PC-3 (cell line): ENCODE measurements at regions not wholly inside any gene's neighbourhood (a gene's known extent, or its start where the extent isn't known, plus 50 kb on each side); places are given as distances from the start of the nearest gene placed in this dataset.
A peak's percentile ranks its signal among the peaks of the same experiment; 100 is the strongest.

Experiments used
- ATAC-seq: fragments of 200-7000 bp; cut with Tn5 transposase; 2 replicates; pipeline ENCODE4 v1.9.1; 2020; ENCODE audit warnings: mild to moderate bottlenecking, moderate library complexity
- BruUV-seq: library from RNA; stranded (reverse); fragments of 400-500 nt; replicated peaks from 2 replicates; lab custom pipeline; 2021; lab: Mats Ljungman, UMichigan
- CTCF ChIA-PET: fragments of 300-600 bp; sonication (Branson Sonifier 250); formaldehyde crosslinking; loops from one replicate; lab custom pipeline; 2022; ENCODE audit warnings: antibody characterized with exemption; lab: Charles Lee
- POLR2A ChIA-PET: fragments of 300-600 bp; sonication (Branson Sonifier 250); formaldehyde crosslinking; loops from one replicate; lab custom pipeline; 2022; ENCODE audit warnings: antibody characterized with exemption; ENCODE audit not compliant: unreplicated experiment; lab: Charles Lee
- DNase-seq: peaks from one replicate; pipeline ENCODE4 v3.0.0-alpha.2; 2015
- H2AFZ ChIP-seq: fragments of 300-600 bp; sonication (generic); 2 replicates; pipeline ENCODE4 v1.6.0; 2016; ENCODE audit warnings: antibody characterized with exemption, low read length
- H3F3A ChIP-seq: fragments of 300-600 bp; sonication (generic); one replicate; pipeline ENCODE4 v1.6.0; 2017; ENCODE audit warnings: antibody characterized with exemption, low read length, control low read depth, mild to moderate bottlenecking; ENCODE audit not compliant: unreplicated experiment
- H3K27ac ChIP-seq: fragments of 300-600 bp; sonication (generic); 2 replicates; pipeline ENCODE4 v1.5.1; 2016; ENCODE audit warnings: mild to moderate bottlenecking, low read length
- H3K27me3 ChIP-seq: fragments of 300-600 bp; sonication (generic); 2 replicates; pipeline ENCODE4 v1.6.1; 2016; ENCODE audit warnings: low read length, mixed read lengths
- H3K36me3 ChIP-seq: fragments of 300-600 bp; sonication (generic); 2 replicates; pipeline ENCODE4 v1.6.1; 2016; ENCODE audit warnings: low read depth, mixed run types, low read length, mixed read lengths
- H3K4me1 ChIP-seq: fragments of 300-600 bp; sonication (generic); 2 replicates; pipeline ENCODE4 v1.5.1; 2016; ENCODE audit warnings: low read length; ENCODE audit not compliant: insufficient read depth
- H3K4me2 ChIP-seq: fragments of 300-600 bp; sonication (generic); 2 replicates; pipeline ENCODE4 v1.6.0; 2016; ENCODE audit warnings: low read length
- H3K4me3 ChIP-seq: fragments of 300-600 bp; sonication (generic); 2 replicates; pipeline ENCODE4 v1.5.1; 2016; ENCODE audit warnings: mild to moderate bottlenecking, low read length, mixed read lengths
- H3K79me2 ChIP-seq: fragments of 300-600 bp; sonication (generic); 2 replicates; pipeline ENCODE4 v1.6.1; 2017; ENCODE audit warnings: low read length, mixed read lengths
- H3K9ac ChIP-seq: fragments of 300-600 bp; sonication (generic); 2 replicates; pipeline ENCODE4 v1.6.0; 2016; ENCODE audit warnings: mild to moderate bottlenecking, low read length
- H3K9me2 ChIP-seq: fragments of 300-600 bp; sonication (generic); replicated peaks from 2 replicates; pipeline ENCODE4 v1.6.1; 2016; ENCODE audit warnings: mixed run types, low read length, mixed read lengths
- H3K9me3 ChIP-seq: fragments of 300-600 bp; sonication (generic); 2 replicates; pipeline ENCODE4 v1.6.1; 2016; ENCODE audit warnings: low read length, mixed read lengths
- H4K20me1 ChIP-seq: fragments of 300-600 bp; sonication (generic); 2 replicates; pipeline ENCODE4 v1.6.1; 2016; ENCODE audit warnings: low read length, mixed read lengths
- CTCF ChIP-seq: fragments of 300-600 bp; sonication (generic); conservative IDR thresholded peaks from 2 replicates; pipeline ENCODE4 v1.5.1; 2017; ENCODE audit warnings: antibody characterized with exemption, low read depth, mild to moderate bottlenecking, low read length
- EZH2 ChIP-seq: fragments of 300-600 bp; sonication (generic); IDR thresholded peaks from one replicate; pipeline ENCODE4 v1.6.1; 2017; ENCODE audit warnings: antibody characterized with exemption, mild to moderate bottlenecking, low read length; ENCODE audit not compliant: unreplicated experiment
- EZH2phosphoT487 ChIP-seq: fragments of 300-600 bp; sonication (generic); IDR thresholded peaks from 2 replicates; pipeline ENCODE4 v1.6.1; 2018; ENCODE audit warnings: mild to moderate bottlenecking, antibody characterized with exemption, low read length, borderline replicate concordance
- intact Hi-C: fragments of 100-400 bp; cut with micrococcal nuclease; formaldehyde crosslinking; loops from 2 replicates; pipeline ENCODE4 v1.9.0; 2023

GRCh38 chr5:108637134-108637533, 110.6 kb upstream of the FER start:
- Histone ChIP-seq H3F3A (no peaks in the 10 kb centered on the region), H3K27ac (no peak overlapping the region), H3K36me3 (no peaks in the 10 kb centered on the region), H3K4me2 (no peak overlapping the region), H3K4me1 (peaks cover 4% of the 10 kb centered on the region; the same call in 1 of the 2 replicates), H2AFZ (no peak overlapping the region), H3K79me2 (no peaks in the 10 kb centered on the region), H3K9me3 (no peaks in the 10 kb centered on the region), H4K20me1 (no peaks in the 10 kb centered on the region), H3K9me2 (no peaks in the 10 kb centered on the region), H3K9ac (no peak overlapping the region), H3K4me3 (no peak overlapping the region), H3K27me3 (no peaks in the 10 kb centered on the region)
- CTCF ChIA-PET: no interaction called here
- POLR2A ChIA-PET: no interaction called here
- TF ChIP-seq CTCF (no peak), EZH2 (no peak), EZH2phosphoT487 (no peak)
- no TSS peak for BruUV-seq
- intact Hi-C loops: no loop called here
- DNase-seq (peak; percentile 74), ATAC-seq (no peak)

GRCh38 chr5:108636135-108636853, 111.4 kb upstream of the FER start:
- H3K36me3 ChIP-seq: no peaks in the 10 kb centered on the region

More at GRCh38 chr5:108636135-108636853, 111.4 kb upstream of the FER start:
- TF ChIP-seq EZH2 (no peak), CTCF (no peak), EZH2phosphoT487 (no peak)
- Histone ChIP-seq H3F3A (no peaks in the 10 kb centered on the region), H4K20me1 (no peaks in the 10 kb centered on the region), H3K4me1 (peaks cover 4% of the 10 kb centered on the region; the same call in 1 of the 2 replicates), H3K27ac (no peak overlapping the region), H3K9me3 (no peaks in the 10 kb centered on the region), H3K27me3 (no peaks in the 10 kb centered on the region), H3K9ac (no peak overlapping the region), H3K4me3 (no peak overlapping the region), H3K4me2 (no peak overlapping the region), H3K79me2 (no peaks in the 10 kb centered on the region), H2AFZ (no peak overlapping the region), H3K9me2 (no peaks in the 10 kb centered on the region)
- DNase-seq (no peak), ATAC-seq (no peak)
- no TSS peak for BruUV-seq
- intact Hi-C loops: no loop called here
- POLR2A ChIA-PET: no interaction called here
- CTCF ChIA-PET: no interaction called here
